GM10266 (cell line): ENCODE measurements at regions not wholly inside any gene's neighbourhood (a gene's known extent, or its start where the extent isn't known, plus 50 kb on each side); places are given as distances from the start of the nearest gene placed in this dataset.

ENCODE experiments used
- DNase-seq: peaks from one replicate; pipeline ENCODE4 v3.0.0; 2012; ENCODE audit errors: extremely low spot score
- TF ChIP-seq, protein P1 (sequence below): IDR thresholded peaks from 2 replicates; pipeline ENCODE4 v1.5.1; 2012; ENCODE audit warnings: mild to moderate bottlenecking, low read depth; ENCODE audit not compliant: control insufficient read depth, insufficient read depth; ENCODE audit errors: missing control alignments

DNA sequence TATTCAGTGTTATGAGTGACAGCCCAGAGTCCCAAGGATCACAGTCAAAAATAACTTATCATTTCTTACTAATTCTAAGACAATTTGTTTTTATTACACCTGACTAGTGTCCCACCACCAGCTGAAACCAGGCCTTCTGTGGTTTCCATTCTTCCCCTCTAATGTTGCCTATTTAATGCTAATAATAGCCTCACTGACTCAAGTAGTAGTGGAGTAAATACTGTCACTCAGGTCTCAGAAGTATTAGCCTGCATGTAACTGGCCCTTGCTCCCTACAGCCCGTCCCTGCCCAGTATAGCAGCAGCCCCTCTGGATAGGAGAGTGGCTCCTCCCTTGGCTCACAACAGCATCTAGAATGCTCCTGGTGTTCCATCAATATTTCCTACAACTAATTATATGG, 665.5 kb downstream of the NTRK3 start:
- DNase-seq = no peak
- TF ChIP-seq, protein P1, sequence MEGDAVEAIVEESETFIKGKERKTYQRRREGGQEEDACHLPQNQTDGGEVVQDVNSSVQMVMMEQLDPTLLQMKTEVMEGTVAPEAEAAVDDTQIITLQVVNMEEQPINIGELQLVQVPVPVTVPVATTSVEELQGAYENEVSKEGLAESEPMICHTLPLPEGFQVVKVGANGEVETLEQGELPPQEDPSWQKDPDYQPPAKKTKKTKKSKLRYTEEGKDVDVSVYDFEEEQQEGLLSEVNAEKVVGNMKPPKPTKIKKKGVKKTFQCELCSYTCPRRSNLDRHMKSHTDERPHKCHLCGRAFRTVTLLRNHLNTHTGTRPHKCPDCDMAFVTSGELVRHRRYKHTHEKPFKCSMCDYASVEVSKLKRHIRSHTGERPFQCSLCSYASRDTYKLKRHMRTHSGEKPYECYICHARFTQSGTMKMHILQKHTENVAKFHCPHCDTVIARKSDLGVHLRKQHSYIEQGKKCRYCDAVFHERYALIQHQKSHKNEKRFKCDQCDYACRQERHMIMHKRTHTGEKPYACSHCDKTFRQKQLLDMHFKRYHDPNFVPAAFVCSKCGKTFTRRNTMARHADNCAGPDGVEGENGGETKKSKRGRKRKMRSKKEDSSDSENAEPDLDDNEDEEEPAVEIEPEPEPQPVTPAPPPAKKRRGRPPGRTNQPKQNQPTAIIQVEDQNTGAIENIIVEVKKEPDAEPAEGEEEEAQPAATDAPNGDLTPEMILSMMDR = no peak

- no peak for DNase-seq
- TF ChIP-seq, protein P1 = no peak
Observed at GRCh38 chr15:87589134-87589533, 667.4 kb downstream of the NTRK3 start.

DNA sequence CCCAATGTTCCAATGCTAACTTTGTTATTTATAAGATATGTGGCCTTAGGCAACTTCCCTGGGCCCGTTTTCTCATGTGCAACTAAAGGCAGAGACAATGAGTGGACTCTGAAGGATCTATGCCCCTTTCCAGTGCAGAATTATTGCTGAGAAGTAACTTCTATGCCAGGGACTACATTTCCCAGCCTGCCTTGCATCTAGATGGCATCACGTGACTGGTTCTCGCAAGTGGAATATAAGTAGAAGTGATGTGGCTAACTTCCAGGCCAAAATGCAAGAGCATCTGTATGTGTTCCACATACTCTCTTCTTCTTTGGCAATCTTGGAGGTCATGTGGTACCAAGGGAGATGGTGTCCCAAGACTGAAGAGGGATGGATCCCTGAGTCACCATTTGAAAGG, 674.4 kb downstream of the NTRK3 start:
- DNase-seq = no peak
- TF ChIP-seq, protein P1 = no peak

- no peak for DNase-seq
- TF ChIP-seq, protein P1 = no peak
Observed at GRCh38 chr15:87579537-87579936, 677.0 kb downstream of the NTRK3 start.

DNA sequence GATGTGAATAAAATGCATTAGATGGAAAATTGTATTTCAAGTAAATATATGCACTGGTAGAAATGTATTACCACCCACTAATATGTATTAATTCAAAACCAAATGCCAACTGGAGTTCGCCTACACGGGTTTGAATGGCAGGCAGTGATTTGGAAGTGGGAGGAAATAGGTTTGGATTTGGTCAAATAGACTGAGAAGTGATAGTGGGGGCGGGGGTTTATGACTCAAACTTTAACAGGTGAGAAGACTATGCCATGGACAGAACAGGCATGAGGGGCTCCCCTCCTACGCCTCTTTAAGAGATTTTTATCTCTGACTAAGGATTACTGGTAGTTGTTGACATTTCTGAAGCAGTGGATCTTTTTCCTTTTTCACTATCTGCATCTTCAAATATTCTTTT, 677.8 kb downstream of the NTRK3 start:
- DNase-seq = no peak
- TF ChIP-seq, protein P1 = no peak

DNA sequence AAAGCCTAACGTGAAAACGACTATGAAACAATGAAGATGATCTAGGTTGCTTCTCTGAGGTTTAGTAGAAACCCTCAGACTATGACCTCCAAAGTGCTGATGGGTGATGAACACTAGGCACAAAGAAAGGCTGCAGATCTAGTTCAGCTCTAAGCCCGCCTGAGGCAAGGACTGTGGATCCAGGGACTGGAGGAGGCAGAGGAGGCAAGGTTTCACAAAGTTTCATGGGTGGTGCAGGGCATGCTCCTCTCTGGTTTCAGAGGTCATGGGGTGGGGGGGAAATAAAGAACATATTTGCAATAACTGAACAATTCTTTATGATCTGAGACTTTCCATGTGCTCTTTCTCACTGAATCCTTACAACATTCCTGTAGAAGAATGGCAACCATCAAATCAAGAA, 679.2 kb downstream of the NTRK3 start:
- TF ChIP-seq, protein P1 = no peak
- DNase-seq = no peak

DNA sequence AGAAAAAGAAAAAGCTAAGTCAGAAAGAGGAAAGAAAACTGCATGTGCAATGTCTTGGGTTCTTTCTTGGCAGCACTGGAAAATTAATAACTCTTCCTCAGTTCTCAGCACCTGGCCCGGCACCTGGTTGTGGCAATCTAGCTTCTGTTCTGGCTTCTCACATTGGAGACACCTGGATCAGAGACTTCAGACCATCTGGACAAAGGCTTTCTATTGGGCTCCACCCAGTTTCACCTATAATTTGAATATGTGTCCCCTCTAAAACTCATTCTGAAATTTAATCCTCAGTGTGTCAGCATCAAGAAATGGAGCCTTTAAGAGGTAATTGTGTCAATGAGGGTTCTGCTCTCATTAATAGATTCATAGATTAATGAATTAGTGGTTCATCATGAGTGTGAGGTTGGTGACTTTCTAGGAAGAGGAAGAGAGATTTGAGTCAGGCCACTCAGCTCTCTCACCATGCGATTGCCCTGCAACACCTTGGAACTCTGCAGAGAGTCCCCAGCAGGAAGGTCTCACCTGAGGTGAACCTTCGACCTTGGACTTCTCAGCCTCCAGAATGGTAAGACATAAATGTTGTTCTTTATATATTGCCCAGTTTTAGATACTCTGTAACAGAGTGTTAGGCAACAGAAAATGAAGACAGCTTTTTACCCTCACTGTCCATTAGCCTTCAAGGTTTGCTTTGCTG, 679.9 kb downstream of the NTRK3 start:
- no peak for DNase-seq
- TF ChIP-seq, protein P1 = no peak
